ENCODE measurements at regions not wholly inside any gene's neighbourhood (a gene's known extent, or its start where the extent isn't known, plus 50 kb on each side); places are given as distances from the start of the nearest gene placed in this dataset.
"Not testable (repeated sequence)": the region's sequence is repeated elsewhere in the genome, so short reads cannot be mapped to it uniquely, and the experiment has no call there.

DNA sequence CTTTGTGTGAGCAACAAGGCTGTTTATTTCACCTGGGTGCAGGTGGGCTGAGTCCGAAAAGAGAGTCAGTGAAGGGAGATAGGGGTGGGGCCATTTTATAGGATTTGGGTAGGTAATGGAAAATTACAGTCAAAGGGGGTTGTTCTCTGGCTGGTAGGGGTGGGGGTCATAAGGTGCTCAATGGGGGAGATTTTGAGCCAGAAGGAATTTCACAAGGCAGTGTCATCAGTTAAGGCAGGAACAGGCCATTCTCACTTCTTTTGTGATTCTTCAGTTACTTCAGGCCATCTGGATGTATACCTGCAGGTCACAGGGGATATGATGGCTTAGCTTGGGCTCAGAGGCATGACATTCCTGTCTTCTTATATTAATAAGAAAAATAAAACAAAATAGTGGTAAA is 103.4 kb upstream of the SLC25A48 start:
- H3K4me2 ChIP-seq (ENCODE audit: insufficient read depth in 1 of 2, low read depth in 2 of 2, low read length in 2 of 2); H2BK15ac ChIP-seq (ENCODE audit: low read length); H3K79me1 ChIP-seq (ENCODE audit: low read depth, low read length); H4K8ac ChIP-seq (ENCODE audit: extremely low read depth, insufficient read depth, low read length); H3K9ac ChIP-seq (replicated peaks in 1 of 4; ENCODE audit: extremely low read depth in 1 of 4, low read depth in 3 of 4, low read length in 3 of 4); H4K91ac ChIP-seq (replicated peaks; ENCODE audit: insufficient read length, low read length); H3K18ac ChIP-seq (ENCODE audit: extremely low read depth, low read length); H3K4ac ChIP-seq (replicated peaks; ENCODE audit: insufficient read length, low read depth, low read length); DNase-seq (ENCODE audit: low read depth in 1 of 2, low spot score in 2 of 2); FAIRE-seq; H4K5ac ChIP-seq (ENCODE audit: insufficient read length, low read depth, low read length); H2BK5ac ChIP-seq (ENCODE audit: low read depth, low read length); H4K20me1 ChIP-seq (replicated peaks in 1 of 2; ENCODE audit: control insufficient read depth in 1 of 2, insufficient read depth in 2 of 2, low read length in 2 of 2); H3K23me2 ChIP-seq (ENCODE audit: low read depth, low read length); H2AK5ac ChIP-seq (ENCODE audit: low read depth, low read length); H3K36me3 ChIP-seq (ENCODE audit: control insufficient read depth in 2 of 4, insufficient read depth in 4 of 4, low read length in 3 of 4); POLR2A ChIA-PET (ENCODE audit: partially characterized antibody); H3K14ac ChIP-seq (ENCODE audit: insufficient read length); H3K27ac ChIP-seq (ENCODE audit: low read depth, low read length); H3K9me3 ChIP-seq (ENCODE audit: insufficient read depth in 2 of 2, low read depth in 1 of 2, low read length in 1 of 2); H2BK120ac ChIP-seq (replicated peaks; ENCODE audit: low read depth, low read length); H2BK20ac ChIP-seq (ENCODE audit: low read length); H3K4me3 ChIP-seq (ENCODE audit: extremely low read depth in 1 of 4, insufficient read depth in 2 of 4, low read depth in 3 of 4, low read length in 4 of 4); H3K4me1 ChIP-seq (replicated peaks in 1 of 4; ENCODE audit: control insufficient read depth in 3 of 4, insufficient read depth in 4 of 4, low read length in 3 of 4); H3K56ac ChIP-seq (replicated peaks; ENCODE audit: insufficient read length, low read depth, low read length); H3K27me3 ChIP-seq (replicated peaks in 1 of 4; ENCODE audit: control insufficient read depth in 3 of 4, extremely low read depth in 1 of 4, insufficient read depth in 3 of 4, low read length in 3 of 4); H2BK12ac ChIP-seq (ENCODE audit: low read depth, low read length); H2AFZ ChIP-seq (ENCODE audit: low read length); H3K79me2 ChIP-seq (ENCODE audit: control insufficient read depth in 1 of 2, insufficient read depth in 2 of 2, low read length in 2 of 2); H3K23ac ChIP-seq (ENCODE audit: insufficient read length): not testable (repeated sequence)
- CTCF ChIA-PET (ENCODE audit: partially characterized antibody) = interaction anchor here (1.4 to 9.2 kb wide), 9 partner anchors 11 to 265 kb away, joined by 3 to 218 read pairs (median 10); no protein-coding TSS in a partner anchor
- WGBS, 2 experiments (ENCODE audit: extremely low coverage in 1 of 2, insufficient coverage in 1 of 2, insufficient read length in 1 of 2, insufficient replicate concordance in 2 of 2, low coverage in 1 of 2, low lambda C conversion rate in 2 of 2, missing lambda C conversion rate in 1 of 2) = 100% methylated on average over 1 of the region's 1 CpG; no CpG with 5 or more reads in 1 of the 2 experiments

DNA sequence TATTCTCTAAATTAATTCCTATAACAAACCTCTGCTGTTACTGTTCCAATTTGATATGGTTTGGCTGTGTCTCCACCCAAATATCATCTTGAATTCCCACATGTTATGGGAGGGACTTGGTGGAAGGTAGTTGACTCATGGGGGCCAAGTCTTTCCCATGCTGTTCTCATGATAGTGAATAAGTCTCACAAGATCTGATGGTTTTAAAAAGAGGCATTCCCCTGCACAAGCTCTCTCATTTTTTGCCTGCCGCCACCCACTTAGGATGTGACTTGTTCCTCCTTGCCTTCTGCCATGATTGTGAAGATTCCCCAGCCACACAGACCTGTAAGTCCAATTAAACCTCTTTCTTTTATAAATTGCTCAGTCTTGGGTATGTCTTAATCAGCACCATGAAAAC is 104.3 kb upstream of the SLC25A48 start:
- H3K79me2 ChIP-seq (ENCODE audit: control insufficient read depth in 1 of 2, insufficient read depth in 2 of 2, low read length in 2 of 2); H4K20me1 ChIP-seq (replicated peaks in 1 of 2; ENCODE audit: control insufficient read depth in 1 of 2, insufficient read depth in 2 of 2, low read length in 2 of 2); POLR2A ChIA-PET (ENCODE audit: partially characterized antibody); H4K5ac ChIP-seq (ENCODE audit: insufficient read length, low read depth, low read length); H3K23ac ChIP-seq (ENCODE audit: insufficient read length); H4K91ac ChIP-seq (replicated peaks; ENCODE audit: insufficient read length, low read length); H2BK15ac ChIP-seq (ENCODE audit: low read length); H3K4me1 ChIP-seq (replicated peaks in 1 of 4; ENCODE audit: control insufficient read depth in 3 of 4, insufficient read depth in 4 of 4, low read length in 3 of 4); H3K27ac ChIP-seq (ENCODE audit: low read depth, low read length); H3K27me3 ChIP-seq (replicated peaks in 1 of 4; ENCODE audit: control insufficient read depth in 3 of 4, extremely low read depth in 1 of 4, insufficient read depth in 3 of 4, low read length in 3 of 4); H2BK5ac ChIP-seq (ENCODE audit: low read depth, low read length); FAIRE-seq; H3K4ac ChIP-seq (replicated peaks; ENCODE audit: insufficient read length, low read depth, low read length); DNase-seq (ENCODE audit: low read depth in 1 of 2, low spot score in 2 of 2); H2BK20ac ChIP-seq (ENCODE audit: low read length); H3K9me3 ChIP-seq (ENCODE audit: insufficient read depth in 2 of 2, low read depth in 1 of 2, low read length in 1 of 2); H3K4me2 ChIP-seq (ENCODE audit: insufficient read depth in 1 of 2, low read depth in 2 of 2, low read length in 2 of 2); H3K18ac ChIP-seq (ENCODE audit: extremely low read depth, low read length); H3K9ac ChIP-seq (replicated peaks in 1 of 4; ENCODE audit: extremely low read depth in 1 of 4, low read depth in 3 of 4, low read length in 3 of 4); H3K56ac ChIP-seq (replicated peaks; ENCODE audit: insufficient read length, low read depth, low read length); H2BK12ac ChIP-seq (ENCODE audit: low read depth, low read length); H3K23me2 ChIP-seq (ENCODE audit: low read depth, low read length); H4K8ac ChIP-seq (ENCODE audit: extremely low read depth, insufficient read depth, low read length); H2BK120ac ChIP-seq (replicated peaks; ENCODE audit: low read depth, low read length); H3K36me3 ChIP-seq (ENCODE audit: control insufficient read depth in 2 of 4, insufficient read depth in 4 of 4, low read length in 3 of 4); H2AK5ac ChIP-seq (ENCODE audit: low read depth, low read length); H3K79me1 ChIP-seq (ENCODE audit: low read depth, low read length); H3K14ac ChIP-seq (ENCODE audit: insufficient read length); H3K4me3 ChIP-seq (ENCODE audit: extremely low read depth in 1 of 4, insufficient read depth in 2 of 4, low read depth in 3 of 4, low read length in 4 of 4); H2AFZ ChIP-seq (ENCODE audit: low read length): not testable (repeated sequence)
- WGBS, 2 experiments (ENCODE audit: extremely low coverage in 1 of 2, insufficient coverage in 1 of 2, insufficient read length in 1 of 2, insufficient replicate concordance in 2 of 2, low coverage in 1 of 2, low lambda C conversion rate in 2 of 2, missing lambda C conversion rate in 1 of 2) = 100% methylated on average over 1 of the region's 1 CpG; no CpG with 5 or more reads in 1 of the 2 experiments
- CTCF ChIA-PET (ENCODE audit: partially characterized antibody) = interaction anchor here (0.8 to 9.2 kb wide), 17 partner anchors 10 to 264 kb away, joined by 3 to 218 read pairs (median 10); partner anchors contain the start of gene SLC25A48

All from H1 (cell line).